OCI-LY7 (cell line): ENCODE measurements at regions not wholly inside any gene's neighbourhood (a gene's known extent, or its start where the extent isn't known, plus 50 kb on each side); places are given as distances from the start of the nearest gene placed in this dataset.

Experiments used
- CTCF ChIP-seq: fragments of 200-600 bp; sonication (generic); conservative IDR thresholded peaks from 2 replicates; pipeline ENCODE4 v1.5.1; 2014; ENCODE audit warnings: mild to moderate bottlenecking, antibody characterized with exemption, low read length, moderate library complexity, mixed read lengths
- EZH2phosphoT487 ChIP-seq: fragments of 200-600 bp; sonication (generic); IDR thresholded peaks from 2 replicates; pipeline ENCODE4 v1.6.1; 2018; ENCODE audit warnings: low read depth, borderline replicate concordance, mild to moderate bottlenecking, mixed run types, antibody characterized with exemption, low read length, moderate library complexity, mixed read lengths

GRCh38 chr2:146730882-146731281, 1113.9 kb upstream of the ACVR2A start:
- TF ChIP-seq CTCF = no peak
- no peak for TF ChIP-seq EZH2phosphoT487
